H9 (cell line): ENCODE measurements at regions not wholly inside any gene's neighbourhood (a gene's known extent, or its start where the extent isn't known, plus 50 kb on each side); places are given as distances from the start of the nearest gene placed in this dataset.

Source experiments
- DNase-seq: peaks from one replicate; pipeline ENCODE4 v3.0.0-alpha.2; 2017
- H2AFZ ChIP-seq: one replicate; pipeline ENCODE4 v1.6.1; 2013; ENCODE audit warnings: mild to moderate bottlenecking, low read length, control low read depth, moderate library complexity
- H2AK5ac ChIP-seq: 2 replicates; pipeline ENCODE4 v1.6.1; 2013; ENCODE audit warnings: low read length, control low read depth, mixed read lengths; ENCODE audit not compliant: insufficient read length
- H2BK120ac ChIP-seq: one replicate; pipeline ENCODE4 v1.6.1; 2013; ENCODE audit warnings: low read depth, mild to moderate bottlenecking, low read length, control low read depth, inconsistent platforms; ENCODE audit not compliant: poor library complexity, severe bottlenecking
- H2BK12ac ChIP-seq: 2 replicates; pipeline ENCODE4 v1.6.1; 2013; ENCODE audit warnings: low read length, control low read depth, mixed read lengths, low read depth; ENCODE audit not compliant: insufficient read length
- H2BK15ac ChIP-seq: 2 replicates; pipeline ENCODE4 v1.6.1; 2013; ENCODE audit warnings: low read depth, low read length, control low read depth
- H2BK20ac ChIP-seq: one replicate; pipeline ENCODE4 v1.6.1; 2013; ENCODE audit warnings: low read depth, mild to moderate bottlenecking, low read length, control low read depth, inconsistent platforms; ENCODE audit not compliant: poor library complexity, severe bottlenecking
- H2BK5ac ChIP-seq: 2 replicates; pipeline ENCODE4 v1.6.1; 2013; ENCODE audit warnings: low read length, control low read depth, mixed read lengths; ENCODE audit not compliant: insufficient read length
- H3K14ac ChIP-seq: 2 replicates; pipeline ENCODE4 v1.6.1; 2013; ENCODE audit warnings: low read length, control low read depth; ENCODE audit not compliant: insufficient read depth
- H3K18ac ChIP-seq: 2 replicates; pipeline ENCODE4 v1.6.1; 2013; ENCODE audit warnings: low read depth, mild to moderate bottlenecking, mixed read lengths, low read length, control low read depth; ENCODE audit not compliant: insufficient read length
- H3K23ac ChIP-seq: 2 replicates; pipeline ENCODE4 v1.6.1; 2013; ENCODE audit warnings: low read length, control low read depth, mixed read lengths, low read depth; ENCODE audit not compliant: insufficient read length
- H3K23me2 ChIP-seq: 2 replicates; pipeline ENCODE4 v1.6.1; 2013; ENCODE audit warnings: low read depth, mild to moderate bottlenecking, mixed read lengths, low read length, control low read depth; ENCODE audit not compliant: insufficient read length, poor library complexity, severe bottlenecking
- H3K27ac ChIP-seq: 2 replicates; pipeline ENCODE4 v1.5.1; 2013; ENCODE audit warnings: low read length, control low read depth, mixed read lengths, low read depth; ENCODE audit not compliant: insufficient read length
- H3K27me3 ChIP-seq: 2 replicates; pipeline ENCODE4 v1.6.1; 2013; ENCODE audit warnings: low read length, control low read depth, inconsistent platforms; ENCODE audit not compliant: insufficient read depth
- H3K4ac ChIP-seq: 2 replicates; pipeline ENCODE4 v1.6.1; 2013; ENCODE audit warnings: low read depth, mild to moderate bottlenecking, control low read depth, inconsistent platforms, low read length, moderate library complexity
- H3K4me1 ChIP-seq: 2 replicates; pipeline ENCODE4 v1.6.1; 2013; ENCODE audit warnings: low read length, control low read depth, inconsistent platforms; ENCODE audit not compliant: insufficient read depth
- H3K4me2 ChIP-seq: 2 replicates; pipeline ENCODE4 v1.6.1; 2013; ENCODE audit warnings: low read length, control low read depth, mixed read lengths; ENCODE audit not compliant: insufficient read length, insufficient read depth
- H3K56ac ChIP-seq: 2 replicates; pipeline ENCODE4 v1.6.1; 2013; ENCODE audit warnings: low read depth, mild to moderate bottlenecking, mixed read lengths, low read length, control low read depth; ENCODE audit not compliant: insufficient read length
- H3K79me1 ChIP-seq: 2 replicates; pipeline ENCODE4 v1.6.1; 2013; ENCODE audit warnings: low read depth, mild to moderate bottlenecking, moderate library complexity, low read length, control low read depth, inconsistent platforms; ENCODE audit not compliant: insufficient read depth, poor library complexity, severe bottlenecking
- H3K79me2 ChIP-seq: 2 replicates; pipeline ENCODE4 v1.6.1; 2013; ENCODE audit warnings: low read length, control low read depth, inconsistent platforms; ENCODE audit not compliant: insufficient read depth
- H3K9ac ChIP-seq: 2 replicates; pipeline ENCODE4 v1.6.1; 2013; ENCODE audit warnings: low read length, control low read depth, mixed read lengths; ENCODE audit not compliant: insufficient read length; ENCODE audit errors: extremely low read depth
- H3K9me3 ChIP-seq: one replicate; pipeline ENCODE4 v1.6.1; 2013; ENCODE audit warnings: low read depth, low read length, inconsistent platforms; ENCODE audit not compliant: control insufficient read depth
- H3T11ph ChIP-seq: one replicate; pipeline ENCODE4 v1.6.1; 2013; ENCODE audit warnings: mild to moderate bottlenecking, low read length, control low read depth, inconsistent platforms
- H4K20me1 ChIP-seq: one replicate; pipeline ENCODE4 v1.6.1; 2013; ENCODE audit not compliant: control insufficient read depth, insufficient read length, insufficient read depth
- H4K5ac ChIP-seq: 2 replicates; pipeline ENCODE4 v1.6.1; 2013; ENCODE audit warnings: low read depth, mild to moderate bottlenecking, mixed read lengths, low read length, control low read depth; ENCODE audit not compliant: insufficient read length
- H4K8ac ChIP-seq: replicated peaks from 2 replicates; pipeline ENCODE4 v1.6.1; 2013; ENCODE audit warnings: low read length, control low read depth, mixed read lengths, low read depth; ENCODE audit not compliant: insufficient read length
- H4K91ac ChIP-seq: 2 replicates; pipeline ENCODE4 v1.6.1; 2013; ENCODE audit warnings: low read depth, mild to moderate bottlenecking, moderate library complexity, mixed read lengths, low read length, control low read depth; ENCODE audit not compliant: insufficient read length
- H3K27ac Mint-ChIP-seq, 3 experiments: 2 replicates in 2 of 3; 3 replicates in 1 of 3; pipeline ENCODE4 v1.8.0; 2020 to 2021; ENCODE audit warnings: mixed read lengths in 3 of 3, mild to moderate bottlenecking in 1 of 3, moderate library complexity in 1 of 3
- H3K27me3 Mint-ChIP-seq: 2 replicates; pipeline ENCODE4 v1.8.0; 2021; ENCODE audit warnings: low read depth, mild to moderate bottlenecking, moderate library complexity, mixed read lengths
- H3K36me3 Mint-ChIP-seq, 3 experiments: 2 replicates in 2 of 3; 3 replicates in 1 of 3; pipeline ENCODE4 v1.8.0; 2020 to 2021; ENCODE audit warnings: low read depth in 3 of 3, mixed read lengths in 3 of 3; ENCODE audit not compliant: insufficient read depth in 1 of 3
- H3K4me1 Mint-ChIP-seq, 2 experiments: 2 replicates each; pipeline ENCODE4 v1.8.0; 2020; ENCODE audit warnings: mixed read lengths in 2 of 2
- H3K4me3 Mint-ChIP-seq, 2 experiments: 2 replicates in 1 of 2; 3 replicates in 1 of 2; pipeline ENCODE4 v1.8.0; 2020 to 2021; ENCODE audit warnings: mild to moderate bottlenecking in 2 of 2, mixed read lengths in 2 of 2, moderate library complexity in 1 of 2
- H3K9me3 Mint-ChIP-seq, 2 experiments: 2 replicates in 1 of 2; 3 replicates in 1 of 2; pipeline ENCODE4 v1.8.0; 2020; ENCODE audit warnings: mild to moderate bottlenecking in 2 of 2, mixed read lengths in 2 of 2, moderate library complexity in 1 of 2
- WGBS: extraction: QIAGEN DNeasy Blood & Tissue Kit; methylation state at CpG from one replicate; pipeline ENCODE4 v1.1.7; 2013; ENCODE audit warnings: missing lambda C conversion rate, low lambda C conversion rate, mixed read lengths; ENCODE audit not compliant: insufficient read length; ENCODE audit errors: extremely low coverage; 5-methylcytosine and 5-hydroxymethylcytosine counted together
- TF ChIP-seq, protein P1 (sequence below): fragments of 200-600 bp; sonication (generic); conservative IDR thresholded peaks from 3 replicates; pipeline ENCODE4 v1.8.0; 2021; ENCODE audit warnings: antibody characterized with exemption, mild to moderate bottlenecking

- Histone ChIP-seq H3K27me3 (no peaks in the 10 kb centered on the region; the same call in 1 of the 2 replicates), H3K79me1 (no peaks in the 10 kb centered on the region), H2BK12ac (no peak overlapping the region), H2BK120ac (no peak overlapping the region), H3K4me1 (no peaks in the 10 kb centered on the region), H3K23ac (no peak overlapping the region), H2BK5ac (no peak overlapping the region), H2AFZ (no peak overlapping the region), H4K5ac (no peak overlapping the region), H3K79me2 (no peaks in the 10 kb centered on the region), H3T11ph (no peak overlapping the region), H3K9ac (no peak overlapping the region), H3K18ac (no peak overlapping the region), H3K56ac (no peak overlapping the region), H2BK15ac (no peak overlapping the region), H3K14ac (no peak overlapping the region), H2AK5ac (no peak overlapping the region), H4K91ac (no peak overlapping the region), H3K9me3 (no peaks in the 10 kb centered on the region), H3K4ac (no peak overlapping the region), H3K23me2 (no peaks in the 10 kb centered on the region), H4K8ac (no peak overlapping the region), H3K27ac (no peak overlapping the region), H4K20me1 (no peaks in the 10 kb centered on the region), H2BK20ac (no peak overlapping the region), H3K4me2 (no peak overlapping the region)
- no peaks in the 10 kb centered on the region for H3K4me1 Mint-ChIP-seq
- H3K27me3 Mint-ChIP-seq, result peaks cover 4% of the 10 kb centered on the region
- H3K27ac Mint-ChIP-seq, result no peak overlapping the region
- DNase-seq, result no peak
- no peaks in the 10 kb centered on the region for H3K36me3 Mint-ChIP-seq
- H3K4me3 Mint-ChIP-seq, result no peak overlapping the region
- H3K9me3 Mint-ChIP-seq, result no peaks in the 10 kb centered on the region
- no CpG with 5 or more reads among the region's 2 CpGs for WGBS
- TF ChIP-seq, protein P1, sequence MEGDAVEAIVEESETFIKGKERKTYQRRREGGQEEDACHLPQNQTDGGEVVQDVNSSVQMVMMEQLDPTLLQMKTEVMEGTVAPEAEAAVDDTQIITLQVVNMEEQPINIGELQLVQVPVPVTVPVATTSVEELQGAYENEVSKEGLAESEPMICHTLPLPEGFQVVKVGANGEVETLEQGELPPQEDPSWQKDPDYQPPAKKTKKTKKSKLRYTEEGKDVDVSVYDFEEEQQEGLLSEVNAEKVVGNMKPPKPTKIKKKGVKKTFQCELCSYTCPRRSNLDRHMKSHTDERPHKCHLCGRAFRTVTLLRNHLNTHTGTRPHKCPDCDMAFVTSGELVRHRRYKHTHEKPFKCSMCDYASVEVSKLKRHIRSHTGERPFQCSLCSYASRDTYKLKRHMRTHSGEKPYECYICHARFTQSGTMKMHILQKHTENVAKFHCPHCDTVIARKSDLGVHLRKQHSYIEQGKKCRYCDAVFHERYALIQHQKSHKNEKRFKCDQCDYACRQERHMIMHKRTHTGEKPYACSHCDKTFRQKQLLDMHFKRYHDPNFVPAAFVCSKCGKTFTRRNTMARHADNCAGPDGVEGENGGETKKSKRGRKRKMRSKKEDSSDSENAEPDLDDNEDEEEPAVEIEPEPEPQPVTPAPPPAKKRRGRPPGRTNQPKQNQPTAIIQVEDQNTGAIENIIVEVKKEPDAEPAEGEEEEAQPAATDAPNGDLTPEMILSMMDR, result no peak
Observed at GRCh38 chr2:217501887-217502286, 500.9 kb downstream of the TNS1 start.
